CD4-positive, alpha-beta T cell (primary cell): ENCODE measurements at regions not wholly inside any gene's neighbourhood (a gene's known extent, or its start where the extent isn't known, plus 50 kb on each side); places are given as distances from the start of the nearest gene placed in this dataset.

Experiments
- ATAC-seq: fragments of 200-7000 bp; cut with Tn5 transposase; one replicate; pipeline ENCODE4 v1.10.0; 2022; ENCODE audit warnings: mild to moderate bottlenecking; ENCODE audit not compliant: poor library complexity
- CTCF ChIA-PET: fragments of 350-600 bp; sonication (Branson Sonifier 250); formaldehyde crosslinking; loops from one replicate; lab custom pipeline; 2021; ENCODE audit warnings: antibody characterized with exemption, inconsistent platforms; lab: Charles Lee
- POLR2A ChIA-PET: fragments of 350-600 bp; sonication (Branson Sonifier 250); formaldehyde crosslinking; loops from one replicate; lab custom pipeline; 2021; ENCODE audit warnings: antibody characterized with exemption, inconsistent platforms; lab: Charles Lee
- DNase-seq, 14 experiments: peaks; one replicate each; pipeline ENCODE4 v3.0.0-alpha.2; 2013 to 2020; ENCODE audit warnings: mixed read lengths in 2 of 14
- H3K27ac ChIP-seq, 2 donors: one replicate each; pipeline versions ENCODE4 v1.5.1 to v1.7.0; 2013; ENCODE audit warnings: low read length in 2 of 2, low read depth in 1 of 2, mild to moderate bottlenecking in 1 of 2
- H3K27me3 ChIP-seq, 2 experiments: 1 replicate in 1 of 2; 2 replicates in 1 of 2; pipeline versions ENCODE4 v1.6.1 to v1.7.0; 2013; ENCODE audit warnings: low read length in 2 of 2, control low read depth in 1 of 2, mild to moderate bottlenecking in 1 of 2, moderate library complexity in 1 of 2; ENCODE audit not compliant: insufficient read depth in 2 of 2, control insufficient read depth in 1 of 2
- H3K36me3 ChIP-seq: one replicate; pipeline ENCODE4 v1.6.1; 2013; ENCODE audit warnings: low read length, control low read depth; ENCODE audit not compliant: insufficient read depth
- H3K4me1 ChIP-seq: one replicate; pipeline ENCODE4 v1.6.1; 2013; ENCODE audit warnings: low read length, control low read depth; ENCODE audit not compliant: insufficient read depth
- H3K4me3 ChIP-seq: one replicate; pipeline ENCODE4 v1.5.1; 2013; ENCODE audit warnings: mild to moderate bottlenecking, low read length, moderate library complexity
- H3K9me3 ChIP-seq, 2 experiments: 1 replicate in 1 of 2; 2 replicates in 1 of 2; pipeline versions ENCODE4 v1.6.1 to v1.7.0; 2013; ENCODE audit warnings: low read length in 2 of 2, mild to moderate bottlenecking in 2 of 2, control low read depth in 1 of 2, moderate library complexity in 1 of 2; ENCODE audit not compliant: control insufficient read depth in 1 of 2, insufficient read depth in 1 of 2
- H3K27ac Mint-ChIP-seq: one replicate; pipeline ENCODE4 v1.8.0; 2020; ENCODE audit warnings: mixed read lengths
- H3K27me3 Mint-ChIP-seq: one replicate; pipeline ENCODE4 v1.8.0; 2021; ENCODE audit warnings: mixed read lengths
- H3K36me3 Mint-ChIP-seq: one replicate; pipeline ENCODE4 v1.8.0; 2021; ENCODE audit warnings: low read depth, mixed read lengths
- H3K4me1 Mint-ChIP-seq: one replicate; pipeline ENCODE4 v1.8.0; 2021; ENCODE audit warnings: low read depth, mixed read lengths
- H3K4me3 Mint-ChIP-seq: one replicate; pipeline ENCODE4 v1.8.0; 2020; ENCODE audit warnings: mild to moderate bottlenecking, mixed read lengths
- H3K9me3 Mint-ChIP-seq: one replicate; pipeline ENCODE4 v1.8.0; 2020; ENCODE audit warnings: mixed read lengths
- intact Hi-C, 2 experiments: fragments of 100-400 bp; cut with DNase I in 1 of 2; cut with micrococcal nuclease in 1 of 2; formaldehyde crosslinking; loops; one replicate each; pipeline versions ENCODE4 v1.15.1 to v1.9.0; 2023 to 2025; cut with DNase I, micrococcal nuclease
- TF ChIP-seq, protein P1 (sequence below): fragments of 200-600 bp; IDR thresholded peaks from one replicate; pipeline ENCODE4 v1.8.0; 2022; ENCODE audit warnings: antibody characterized with exemption, mild to moderate bottlenecking

DNA sequence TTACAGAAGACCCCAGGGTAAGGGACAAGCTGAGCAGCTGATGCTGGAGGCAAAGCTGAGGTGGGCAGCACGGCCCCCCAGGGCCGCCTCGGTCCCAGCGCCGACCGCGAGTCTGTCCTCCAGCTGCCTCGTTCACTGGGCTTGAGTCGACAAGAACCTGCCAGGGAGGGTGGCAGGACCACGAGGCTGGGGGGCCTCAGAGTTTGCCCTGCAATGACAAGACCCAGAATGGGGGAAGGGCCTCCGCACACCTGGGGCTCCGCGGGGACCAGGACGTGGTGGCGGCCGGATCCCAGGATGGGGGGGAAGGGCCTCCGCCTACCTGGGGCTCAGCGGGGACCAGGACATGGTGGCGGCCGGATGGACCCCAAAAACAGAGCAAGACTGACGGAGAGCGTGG is 53.9 kb upstream of the COL18A1 start:
- Histone ChIP-seq H3K4me3 (no peak overlapping the region), H3K27ac (no peak overlapping the region), H3K4me1 (no peaks in the 10 kb centered on the region), H3K36me3 (no peaks in the 10 kb centered on the region), H3K27me3 (peaks cover 0 to 4% of the 10 kb centered on the region in 2 experiments), H3K9me3 (no peaks in the 10 kb centered on the region)
- ChIA-PET CTCF (no interaction called here), POLR2A (no interaction called here)
- no peak for DNase-seq
- TF ChIP-seq, protein P1, sequence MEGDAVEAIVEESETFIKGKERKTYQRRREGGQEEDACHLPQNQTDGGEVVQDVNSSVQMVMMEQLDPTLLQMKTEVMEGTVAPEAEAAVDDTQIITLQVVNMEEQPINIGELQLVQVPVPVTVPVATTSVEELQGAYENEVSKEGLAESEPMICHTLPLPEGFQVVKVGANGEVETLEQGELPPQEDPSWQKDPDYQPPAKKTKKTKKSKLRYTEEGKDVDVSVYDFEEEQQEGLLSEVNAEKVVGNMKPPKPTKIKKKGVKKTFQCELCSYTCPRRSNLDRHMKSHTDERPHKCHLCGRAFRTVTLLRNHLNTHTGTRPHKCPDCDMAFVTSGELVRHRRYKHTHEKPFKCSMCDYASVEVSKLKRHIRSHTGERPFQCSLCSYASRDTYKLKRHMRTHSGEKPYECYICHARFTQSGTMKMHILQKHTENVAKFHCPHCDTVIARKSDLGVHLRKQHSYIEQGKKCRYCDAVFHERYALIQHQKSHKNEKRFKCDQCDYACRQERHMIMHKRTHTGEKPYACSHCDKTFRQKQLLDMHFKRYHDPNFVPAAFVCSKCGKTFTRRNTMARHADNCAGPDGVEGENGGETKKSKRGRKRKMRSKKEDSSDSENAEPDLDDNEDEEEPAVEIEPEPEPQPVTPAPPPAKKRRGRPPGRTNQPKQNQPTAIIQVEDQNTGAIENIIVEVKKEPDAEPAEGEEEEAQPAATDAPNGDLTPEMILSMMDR, result no peak
- Mint-ChIP-seq H3K4me3 (no peak overlapping the region), H3K27ac (no peak overlapping the region), H3K36me3 (no peaks in the 10 kb centered on the region), H3K9me3 (no peaks in the 10 kb centered on the region), H3K4me1 (peaks cover 11% of the 10 kb centered on the region), H3K27me3 (peaks cover 7% of the 10 kb centered on the region)
- intact Hi-C loops, result loop anchor here in 1 of 2 experiments (10.0 kb wide), 1 partner anchor 84 kb away; no protein-coding TSS in a partner anchor
- no peak for ATAC-seq

DNA sequence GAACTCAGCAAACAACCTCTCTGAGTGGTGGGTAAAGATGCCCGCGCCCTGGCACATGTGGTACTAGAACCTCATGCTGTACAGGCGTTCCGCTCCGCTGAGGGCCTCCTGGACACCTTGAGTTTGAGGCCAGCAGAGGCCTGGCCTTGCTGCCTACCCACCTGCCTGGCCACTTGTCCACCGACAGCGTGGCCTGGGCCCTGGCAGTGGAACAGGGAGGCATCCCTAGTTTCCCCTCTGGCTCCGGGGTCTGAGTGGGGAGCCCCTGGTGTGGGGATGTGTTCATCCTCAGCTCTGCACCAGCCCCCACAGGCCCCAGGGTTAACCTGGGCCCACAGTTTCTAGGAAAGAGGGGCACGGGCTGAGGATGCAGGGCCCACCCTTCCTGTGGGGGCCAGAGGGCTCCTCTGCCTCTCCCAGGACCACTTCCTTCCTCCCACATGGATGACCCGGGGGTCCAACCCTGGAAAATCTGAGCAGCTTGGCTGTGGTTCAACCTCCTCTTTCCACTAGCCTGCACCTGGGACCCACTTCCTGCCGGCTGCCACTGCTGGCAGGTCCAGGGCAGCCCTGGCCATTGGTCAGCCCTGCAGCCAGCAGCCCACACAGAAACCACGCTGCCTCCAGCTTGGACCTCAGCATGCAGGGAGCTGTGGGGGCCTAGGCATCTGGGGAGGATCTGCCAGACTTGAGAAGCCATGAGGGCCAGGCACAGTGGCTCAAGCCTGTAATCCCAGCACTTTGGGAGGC is 53.3 kb upstream of the COL18A1 start:
- Histone ChIP-seq H3K27me3 (peaks cover 0 to 7% of the 10 kb centered on the region in 2 experiments), H3K4me1 (no peaks in the 10 kb centered on the region), H3K27ac (no peak overlapping the region), H3K36me3 (no peaks in the 10 kb centered on the region), H3K9me3 (no peaks in the 10 kb centered on the region), H3K4me3 (no peak overlapping the region)
- intact Hi-C loops, result loop anchor here in 1 of 2 experiments (10.0 kb wide), 1 partner anchor 83 kb away; no protein-coding TSS in a partner anchor
- ChIA-PET CTCF (no interaction called here), POLR2A (no interaction called here)
- DNase-seq (no peak), ATAC-seq (no peak)
- TF ChIP-seq, protein P1, result no peak
- Mint-ChIP-seq H3K9me3 (no peaks in the 10 kb centered on the region), H3K27ac (no peak overlapping the region), H3K4me1 (peaks cover 11% of the 10 kb centered on the region), H3K27me3 (peaks cover 7% of the 10 kb centered on the region), H3K36me3 (no peaks in the 10 kb centered on the region), H3K4me3 (no peak overlapping the region)

DNA sequence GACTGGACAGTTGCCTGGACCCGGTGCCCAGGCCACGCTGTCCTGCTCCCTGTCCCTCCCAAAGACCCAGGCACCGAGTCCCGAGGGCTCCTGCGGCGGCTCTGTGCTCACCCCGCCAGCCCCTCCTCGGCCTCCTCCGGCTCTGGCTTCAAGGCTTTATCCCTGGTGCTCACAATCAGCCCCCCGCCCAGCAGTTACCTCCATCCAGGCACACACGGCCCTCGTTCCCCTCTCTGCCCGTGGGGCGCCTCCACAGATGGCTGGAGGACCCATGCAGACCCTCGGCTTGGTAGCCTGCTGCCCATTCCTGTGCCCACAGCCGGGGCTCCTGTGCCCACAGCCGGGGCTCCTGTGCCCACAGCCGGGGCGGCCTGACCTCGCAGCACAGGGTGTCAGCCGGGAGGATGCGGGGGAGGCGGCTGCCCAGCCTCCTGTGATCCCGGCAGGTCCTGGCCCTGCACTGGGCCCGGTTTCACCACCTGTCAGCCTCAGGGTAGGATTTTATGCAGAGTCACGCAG is 52.3 kb upstream of the COL18A1 start:
- Histone ChIP-seq H3K4me1 (no peaks in the 10 kb centered on the region), H3K4me3 (no peak overlapping the region), H3K27ac (no peak overlapping the region), H3K9me3 (no peaks in the 10 kb centered on the region), H3K36me3 (no peaks in the 10 kb centered on the region), H3K27me3 (peaks cover 0 to 7% of the 10 kb centered on the region in 2 experiments)
- DNase-seq (no peak), ATAC-seq (no peak)
- intact Hi-C loops, result loop anchor here in 1 of 2 experiments (10.0 kb wide), 1 partner anchor 82 kb away; no protein-coding TSS in a partner anchor
- Mint-ChIP-seq H3K27me3 (peaks cover 12% of the 10 kb centered on the region), H3K4me1 (peaks cover 11% of the 10 kb centered on the region), H3K9me3 (no peaks in the 10 kb centered on the region), H3K36me3 (no peaks in the 10 kb centered on the region), H3K4me3 (no peak overlapping the region), H3K27ac (no peak overlapping the region)
- TF ChIP-seq, protein P1, result no peak
- CTCF ChIA-PET, result no interaction called here
- POLR2A ChIA-PET, result no interaction called here
